Loucy (cell line): ENCODE measurements at regions not wholly inside any gene's neighbourhood (a gene's known extent, or its start where the extent isn't known, plus 50 kb on each side); places are given as distances from the start of the nearest gene placed in this dataset.

Experiments
- CTCF ChIP-seq: fragments of 200-600 bp; sonication (generic); conservative IDR thresholded peaks from 2 replicates; pipeline ENCODE4 v1.5.1; 2014; ENCODE audit warnings: mild to moderate bottlenecking, antibody characterized with exemption, low read length
- EZH2phosphoT487 ChIP-seq: fragments of 200-600 bp; IDR thresholded peaks from 2 replicates; pipeline ENCODE4 v1.6.1; 2018; ENCODE audit warnings: antibody characterized with exemption, mild to moderate bottlenecking, moderate library complexity, borderline replicate concordance

GRCh38 chr5:14090290-14090689 lies 52.9 kb upstream of the TRIO start:
- TF ChIP-seq CTCF (no peak), EZH2phosphoT487 (no peak)
